HepG2 (cell line): ENCODE measurements at regions not wholly inside any gene's neighbourhood (a gene's known extent, or its start where the extent isn't known, plus 50 kb on each side); places are given as distances from the start of the nearest gene placed in this dataset.

ENCODE experiments used
- ATAC-seq: fragments of 200-7000 bp; cut with Tn5 transposase; 3 replicates; pipeline ENCODE4 v1.9.1; 2020; ENCODE audit warnings: mild to moderate bottlenecking, moderate library complexity
- BruUV-seq: library from RNA; stranded (reverse); fragments of 400-500 nt; replicated peaks from 2 replicates; lab custom pipeline; 2021; lab: Mats Ljungman, UMichigan
- CTCF ChIA-PET: fragments of 300-600 bp; formaldehyde crosslinking; extraction: SDS; loops from one replicate; lab custom pipeline; 2021; ENCODE audit warnings: low total read pairs, inconsistent platforms, low intra/inter-chr PET ratio; lab: Yijun Ruan, JAX
- POLR2A ChIA-PET: fragments of 350-600 bp; sonication (Branson Sonifier 250); formaldehyde crosslinking; loops from one replicate; lab custom pipeline; 2020; ENCODE audit warnings: antibody characterized with exemption, inconsistent platforms; lab: Yijun Ruan, JAX
- DNase-seq: peaks from one replicate; pipeline ENCODE4 v3.0.0-alpha.2; 2015; ENCODE audit warnings: low spot score
- FAIRE-seq: peaks from 3 replicates; lab custom pipeline; 2011; peaks lifted over from hg19 to GRCh38; lab: Jason Lieb, UNC
- H2AFZ ChIP-seq: one replicate; pipeline ENCODE4 v1.6.1; 2011; ENCODE audit warnings: low read length, inconsistent platforms
- H3K27ac ChIP-seq: fragments of 300-600 bp; 3 replicates; pipeline ENCODE4 v1.8.0; 2011; ENCODE audit warnings: mixed run types, mild to moderate bottlenecking, mixed read lengths, low read length, inconsistent platforms; ENCODE audit not compliant: insufficient read depth; ENCODE audit errors: extremely low read length
- H3K27me3 ChIP-seq, 2 experiments: fragments of 200-600 bp in 1 of 2; 2 replicates in 1 of 2; 3 replicates in 1 of 2; pipeline versions ENCODE4 v1.6.0 to v1.8.0; 2011; ENCODE audit warnings: low read length in 2 of 2, mild to moderate bottlenecking in 2 of 2, moderate library complexity in 2 of 2, inconsistent platforms in 1 of 2; ENCODE audit not compliant: insufficient read depth in 2 of 2, control insufficient read depth in 1 of 2
- H3K36me3 ChIP-seq, 2 experiments: fragments of 200-600 bp in 1 of 2; replicated peaks in 1 of 2; 2 replicates in 1 of 2; 3 replicates in 1 of 2; pipeline versions ENCODE4 v1.5.1 to v1.8.0; 2011; ENCODE audit warnings: low read length in 2 of 2, inconsistent platforms in 1 of 2; ENCODE audit not compliant: insufficient read depth in 2 of 2, control insufficient read depth in 1 of 2
- H3K4me1 ChIP-seq: 2 replicates; pipeline ENCODE4 v1.5.1; 2012; ENCODE audit warnings: low read length, inconsistent platforms; ENCODE audit not compliant: insufficient read depth
- H3K4me2 ChIP-seq: 2 replicates; pipeline ENCODE4 v1.6.0; 2011; ENCODE audit warnings: low read depth, low read length, inconsistent platforms
- H3K4me3 ChIP-seq, 3 experiments: fragments of 200-600 bp in 1 of 3; sonication (generic), shearing (Covaris generic) in 1 of 3; replicated peaks in 1 of 3; 2 replicates each; pipeline ENCODE4 v1.5.1; 2011 to 2016; ENCODE audit warnings: low read length in 3 of 3, inconsistent platforms in 2 of 3, low read depth in 2 of 3, mild to moderate bottlenecking in 2 of 3, control low read depth in 1 of 3, mixed read lengths in 1 of 3; ENCODE audit not compliant: insufficient read depth in 1 of 3
- H3K79me2 ChIP-seq: one replicate; pipeline ENCODE4 v1.6.1; 2011; ENCODE audit warnings: low read length, inconsistent platforms; ENCODE audit not compliant: insufficient read depth
- H3K9ac ChIP-seq: 2 replicates; pipeline ENCODE4 v1.6.0; 2011; ENCODE audit warnings: mild to moderate bottlenecking, low read depth, low read length, inconsistent platforms; ENCODE audit not compliant: insufficient read depth
- H3K9me3 ChIP-seq: 2 replicates; pipeline ENCODE4 v1.5.1; 2012; ENCODE audit warnings: mild to moderate bottlenecking, low read length
- H4K20me1 ChIP-seq: 2 replicates; pipeline ENCODE4 v1.6.0; 2011; ENCODE audit warnings: inconsistent platforms, mild to moderate bottlenecking, low read length, moderate library complexity; ENCODE audit not compliant: insufficient read depth
- ADNP ChIP-seq: sonication (generic); formaldehyde crosslinking; IDR thresholded peaks from 2 replicates; pipeline ENCODE4 v1.4.0; 2020; ENCODE audit warnings: missing genetic modification reagents
- CHD4 ChIP-seq: fragments of 200-600 bp; sonication (generic); IDR thresholded peaks from 2 replicates; pipeline ENCODE4 v1.7.0; 2017; ENCODE audit warnings: mild to moderate bottlenecking, low read length, borderline replicate concordance
- FOXA3 ChIP-seq: IDR thresholded peaks from 2 replicates; pipeline ENCODE4 v1.6.1; 2016; ENCODE audit warnings: missing genetic modification reagents, missing compliant biosample characterization
- IRF1 ChIP-seq: sonication (generic); formaldehyde crosslinking; IDR thresholded peaks from 2 replicates; pipeline ENCODE4 v1.4.0; 2020; ENCODE audit warnings: low read depth, mild to moderate bottlenecking, missing genetic modification reagents
- JUND ChIP-seq: sonication (generic); formaldehyde crosslinking; IDR thresholded peaks from 2 replicates; pipeline ENCODE4 v1.8.0; 2022; ENCODE audit warnings: mild to moderate bottlenecking, missing genetic modification reagents
- KDM1A ChIP-seq: IDR thresholded peaks from 2 replicates; pipeline ENCODE4 v1.6.1; 2016; ENCODE audit warnings: missing compliant biosample characterization
- NFKB2 ChIP-seq: sonication (generic); formaldehyde crosslinking; IDR thresholded peaks from 2 replicates; pipeline ENCODE4 v1.4.0; 2020; ENCODE audit warnings: missing genetic modification reagents, borderline replicate concordance
- TRIM24 ChIP-seq: sonication (generic); formaldehyde crosslinking; IDR thresholded peaks from 2 replicates; pipeline ENCODE4 v1.8.0; 2022; ENCODE audit warnings: mild to moderate bottlenecking, missing genetic modification reagents
- ZKSCAN8 ChIP-seq: IDR thresholded peaks from 2 replicates; pipeline ENCODE4 v1.6.1; 2016; ENCODE audit warnings: borderline replicate concordance, missing genetic modification reagents, missing compliant biosample characterization
- ZMYM3 ChIP-seq: sonication (generic); formaldehyde crosslinking; IDR thresholded peaks from 2 replicates; pipeline ENCODE4 v1.5.1; 2020; ENCODE audit warnings: mild to moderate bottlenecking, missing genetic modification reagents
- ZNF333 ChIP-seq: sonication (generic); formaldehyde crosslinking; IDR thresholded peaks from 2 replicates; pipeline ENCODE4 v1.4.0; 2020; ENCODE audit warnings: mild to moderate bottlenecking, missing genetic modification reagents, borderline replicate concordance
- ZNF629 ChIP-seq: sonication (generic); formaldehyde crosslinking; conservative IDR thresholded peaks from 2 replicates; pipeline ENCODE4 v1.5.0; 2020; ENCODE audit warnings: missing genetic modification reagents
- ZNF749 ChIP-seq: sonication (generic); formaldehyde crosslinking; IDR thresholded peaks from 2 replicates; pipeline ENCODE4 v1.8.0; 2022; ENCODE audit warnings: mild to moderate bottlenecking, missing genetic modification reagents, moderate library complexity, borderline replicate concordance
- WGBS: methylation state at CpG from one replicate; pipeline ENCODE4 v1.1.6; 2017; ENCODE audit warnings: low lambda C conversion rate; 5-methylcytosine and 5-hydroxymethylcytosine counted together
- in situ Hi-C: cut with HindIII; loops from 2 replicates; pipeline ENCODE4 v1.10.0; 2017; ENCODE audit warnings: low pct_unique_long_range_greater_than_20kb; ENCODE audit not compliant: extremely low pct_ligation_motif_present
- intact Hi-C: fragments of 100-400 bp; cut with micrococcal nuclease; formaldehyde crosslinking; loops from one replicate; pipeline ENCODE4 v1.10.0; 2022; ENCODE audit not compliant: unreplicated experiment

GRCh38 chr13:40346592-40346991 lies 319.8 kb downstream of the FOXO1 start:
- no peak for ATAC-seq
- no peak for DNase-seq
- in situ Hi-C loops (no loop called here), intact Hi-C loops (loop anchor here (5.0 kb wide), 1 partner anchor 56 kb away; no protein-coding TSS in a partner anchor)
- CTCF ChIA-PET = no interaction called here
- Histone ChIP-seq H3K4me3 (peak overlapping the region in 1 of 3 experiments; percentile 36; a peak in 1 of 6 replicates), H3K27ac (peak overlapping the region; percentile 68), H3K9ac (peak overlapping the region; percentile 35; the same call in 1 of the 2 replicates), H3K79me2 (no peaks in the 10 kb centered on the region), H3K4me2 (peak overlapping the region; percentile 62; the same call in 1 of the 2 replicates), H3K27me3 (no peaks in the 10 kb centered on the region), H2AFZ (no peak overlapping the region), H3K36me3 (no peaks in the 10 kb centered on the region), H3K9me3 (no peaks in the 10 kb centered on the region), H3K4me1 (peaks cover 86% of the 10 kb centered on the region), H4K20me1 (no peaks in the 10 kb centered on the region)
- no TSS peak for BruUV-seq
- 94% methylated on average over 2 of the region's 2 CpGs for WGBS
- TF ChIP-seq ZNF629 (peak; percentile 97), KDM1A (CRISPR knock-in tag) (peak; percentile 93), TRIM24 (CRISPR knock-in tag) (no peak), ZMYM3 (CRISPR knock-in tag) (peak; percentile 83), JUND (no peak), NFKB2 (no peak), FOXA3 (CRISPR knock-in tag) (no peak), CHD4 (peak; percentile 88), ZKSCAN8 (no peak), ADNP (CRISPR knock-in tag) (0 out of 2 replicates have a peak, but pooled peaks have one; percentile 44), ZNF749 (CRISPR knock-in tag) (no peak), IRF1 (CRISPR knock-in tag) (no peak), ZNF333 (no peak)
- POLR2A ChIA-PET = interaction anchor here (1.2 to 2.0 kb wide), 2 partner anchors 10 to 15 kb away, joined by 4 to 23 read pairs; no protein-coding TSS in a partner anchor
- FAIRE-seq = no peak
